GM12878 (cell line): ENCODE measurements at regions not wholly inside any gene's neighbourhood (a gene's known extent, or its start where the extent isn't known, plus 50 kb on each side); places are given as distances from the start of the nearest gene placed in this dataset.

Source experiments
- CEBPB ChIP-seq, 2 experiments: fragments of 150-350 bp in 1 of 2; IDR thresholded peaks; 2 replicates each; pipeline ENCODE4 v1.6.1; 2012 to 2014; ENCODE audit warnings: low read depth in 2 of 2, low read length in 2 of 2, borderline replicate concordance in 1 of 2, inconsistent platforms in 1 of 2
- JUND ChIP-seq: IDR thresholded peaks from 2 replicates; pipeline ENCODE4 v1.6.1; 2012; ENCODE audit warnings: low read depth, mild to moderate bottlenecking, low read length, improper control_type of control experiment, moderate library complexity
- MLLT1 ChIP-seq: fragments of 450-650 bp; IDR thresholded peaks from 2 replicates; pipeline ENCODE4 v1.6.1; 2016; ENCODE audit warnings: mild to moderate bottlenecking
- MYC ChIP-seq: IDR thresholded peaks from 2 replicates; pipeline ENCODE4 v1.6.1; 2011; ENCODE audit warnings: mild to moderate bottlenecking, low read length, moderate library complexity, inconsistent platforms; ENCODE audit not compliant: insufficient read depth, insufficient replicate concordance, insufficient read length, severe bottlenecking
- PRDM15 ChIP-seq: fragments of 450-650 bp; formaldehyde crosslinking; IDR thresholded peaks from 2 replicates; pipeline ENCODE4 v1.4.0; 2020; ENCODE audit warnings: mild to moderate bottlenecking, moderate library complexity
- RELA ChIP-seq: fragments of 450-650 bp; IDR thresholded peaks from 2 replicates; pipeline ENCODE4 v1.8.0; 2014; ENCODE audit warnings: borderline replicate concordance; ENCODE audit not compliant: partially characterized antibody
- SP1 ChIP-seq: IDR thresholded peaks from one replicate; pipeline ENCODE4 v1.6.1; 2011; ENCODE audit warnings: low read depth, low read length
- SPI1 ChIP-seq: IDR thresholded peaks from 2 replicates; pipeline ENCODE4 v1.6.1; 2011; ENCODE audit warnings: low read depth, mild to moderate bottlenecking, low read length, moderate library complexity, borderline replicate concordance; ENCODE audit not compliant: insufficient read depth
- USF1 ChIP-seq: IDR thresholded peaks from 2 replicates; pipeline ENCODE4 v1.6.1; 2011; ENCODE audit warnings: borderline replicate concordance, low read depth, mild to moderate bottlenecking, moderate library complexity, mixed read lengths, low read length; ENCODE audit not compliant: insufficient read depth; ENCODE audit errors: extremely low read length
- YBX1 ChIP-seq: fragments of 450-650 bp; IDR thresholded peaks from 2 replicates; pipeline ENCODE4 v1.6.1; 2016; ENCODE audit warnings: antibody characterized with exemption

DNA sequence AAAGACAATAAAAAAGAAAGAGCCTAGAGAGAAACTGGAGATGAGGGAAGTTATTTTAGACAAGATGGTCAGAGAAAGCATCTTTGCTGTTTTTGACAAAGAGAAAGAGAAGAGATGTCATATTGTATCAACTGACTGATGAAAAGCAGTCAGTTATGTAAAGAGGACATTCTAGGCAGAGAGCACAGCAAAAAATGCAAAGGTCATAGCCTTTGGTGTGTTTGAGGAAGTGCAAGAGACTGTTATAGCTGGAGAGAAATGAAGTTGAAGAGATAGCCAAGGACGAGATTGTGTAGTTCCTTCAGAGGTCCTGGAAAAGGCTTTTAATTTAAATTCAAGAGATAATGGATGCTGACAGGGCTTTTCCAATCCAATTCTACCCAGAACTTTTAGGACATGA, 342.4 kb downstream of the RASEF start (continued):
- TF ChIP-seq RELA (no peak), JUND (no peak), CEBPB (IDR thresholded peaks at IDR 0.05; ENCODE audit: borderline replicate concordance in 1 of 2, low read depth in 2 of 2, low read length in 2 of 2) (no peak), PRDM15 (CRISPR knock-in tag) (no peak), MLLT1 (no peak), MYC (no peak), SPI1 (no peak), SP1 (no peak), USF1 (no peak), YBX1 (no peak)
